HG03442 (cell line): ENCODE measurements at regions not wholly inside any gene's neighbourhood (a gene's known extent, or its start where the extent isn't known, plus 50 kb on each side); places are given as distances from the start of the nearest gene placed in this dataset.
A peak's percentile ranks its signal among the peaks of the same experiment; 100 is the strongest.

ENCODE experiments used
- ATAC-seq: cut with Tn5 transposase; IDR thresholded peaks from one replicate; pipeline ENCODE4 v1.9.1; 2021; ENCODE audit warnings: mild to moderate bottlenecking, moderate library complexity; ENCODE audit not compliant: unreplicated experiment

- ATAC-seq, result no peak
These were observed 291.4 kb downstream of the KLF6 start for GRCh38 chr10:3493621-3494020.

- ATAC-seq, result no peak
These were observed 293.4 kb downstream of the KLF6 start for GRCh38 chr10:3491571-3491970.

GRCh38 chr10:3487228-3487627 lies 297.8 kb downstream of the KLF6 start:
- ATAC-seq, result no peak

- no peak for ATAC-seq
These were observed 298.5 kb downstream of the KLF6 start for GRCh38 chr10:3486346-3487065.

GRCh38 chr10:3485057-3485686 lies 299.8 kb downstream of the KLF6 start:
- ATAC-seq, result no peak

GRCh38 chr10:3484306-3485056 lies 300.5 kb downstream of the KLF6 start:
- peak; percentile 63 for ATAC-seq

GRCh38 chr10:3482200-3482993 lies 302.6 kb downstream of the KLF6 start:
- ATAC-seq, result peak; percentile 48

- ATAC-seq, result no peak
These were observed 303.5 kb downstream of the KLF6 start for GRCh38 chr10:3481496-3481895.

- no peak for ATAC-seq
These were observed 304.1 kb downstream of the KLF6 start for GRCh38 chr10:3480990-3481315.

- ATAC-seq, result no peak
These were observed 304.6 kb downstream of the KLF6 start for GRCh38 chr10:3480281-3480989.

- ATAC-seq, result no peak
These were observed 306.2 kb upstream of the PITRM1 start for GRCh38 chr10:3478632-3479240.

- peak; percentile 41 for ATAC-seq
These were observed 305.6 kb upstream of the PITRM1 start for GRCh38 chr10:3478153-3478552.

- peak; percentile 52 for ATAC-seq
These were observed 305.1 kb upstream of the PITRM1 start for GRCh38 chr10:3477683-3478082.

- no peak for ATAC-seq
These were observed 304.3 kb upstream of the PITRM1 start for GRCh38 chr10:3476640-3477448.

- no peak for ATAC-seq
These were observed 303.6 kb upstream of the PITRM1 start for GRCh38 chr10:3476186-3476585.

GRCh38 chr10:3475367-3475766 lies 302.8 kb upstream of the PITRM1 start:
- ATAC-seq, result no peak

- no peak for ATAC-seq
These were observed 301.7 kb upstream of the PITRM1 start for GRCh38 chr10:3474266-3474665.

- ATAC-seq, result no peak
These were observed 300.7 kb upstream of the PITRM1 start for GRCh38 chr10:3473271-3473670.

GRCh38 chr10:3472287-3473051 lies 299.9 kb upstream of the PITRM1 start:
- ATAC-seq, result no peak
